Calu3 (cell line): ENCODE measurements at regions not wholly inside any gene's neighbourhood (a gene's known extent, or its start where the extent isn't known, plus 50 kb on each side); places are given as distances from the start of the nearest gene placed in this dataset.
A peak's percentile ranks its signal among the peaks of the same experiment; 100 is the strongest.

Source experiments
- BruUV-seq: library from RNA; stranded (reverse); fragments of 400-500 nt; replicated peaks from 2 replicates; lab custom pipeline; 2021; lab: Mats Ljungman, UMichigan
- CTCF ChIA-PET: fragments of 300-600 bp; sonication (Branson Sonifier 250); formaldehyde crosslinking; loops from one replicate; lab custom pipeline; 2022; ENCODE audit warnings: antibody characterized with exemption; lab: Charles Lee
- DNase-seq: peaks from one replicate; pipeline ENCODE4 v3.0.0; 2022
- H3K27ac Mint-ChIP-seq: one replicate; pipeline ENCODE4 v1.8.0; 2022; ENCODE audit warnings: mixed read lengths; ENCODE audit not compliant: unreplicated experiment
- H3K27me3 Mint-ChIP-seq: one replicate; pipeline ENCODE4 v1.8.0; 2022; ENCODE audit warnings: mixed read lengths; ENCODE audit not compliant: unreplicated experiment
- H3K36me3 Mint-ChIP-seq: one replicate; pipeline ENCODE4 v1.8.0; 2022; ENCODE audit warnings: mild to moderate bottlenecking, moderate library complexity, mixed read lengths; ENCODE audit not compliant: insufficient read depth, unreplicated experiment
- H3K4me1 Mint-ChIP-seq: one replicate; pipeline ENCODE4 v1.8.0; 2022; ENCODE audit warnings: mild to moderate bottlenecking, low read depth, mixed read lengths; ENCODE audit not compliant: unreplicated experiment
- H3K4me3 Mint-ChIP-seq: one replicate; pipeline ENCODE4 v1.8.0; 2022; ENCODE audit warnings: mild to moderate bottlenecking, low read depth, moderate library complexity, mixed read lengths; ENCODE audit not compliant: unreplicated experiment
- H3K9me3 Mint-ChIP-seq: one replicate; pipeline ENCODE4 v1.8.0; 2022; ENCODE audit warnings: low read depth, mixed read lengths; ENCODE audit not compliant: unreplicated experiment
- intact Hi-C: fragments of 100-400 bp; cut with micrococcal nuclease; formaldehyde crosslinking; loops from one replicate; pipeline ENCODE4 v1.10.0; 2022; ENCODE audit not compliant: unreplicated experiment
- TF ChIP-seq, protein P1 (sequence below): fragments of 200-600 bp; IDR thresholded peaks from one replicate; pipeline ENCODE4 v1.8.0; 2022; ENCODE audit warnings: antibody characterized with exemption; ENCODE audit not compliant: unreplicated experiment

GRCh38 chr2:8543383-8544170 lies 138.3 kb upstream of the ID2 start:
- Mint-ChIP-seq H3K27ac (no peak overlapping the region), H3K27me3 (no peaks in the 10 kb centered on the region), H3K36me3 (peaks cover 8% of the 10 kb centered on the region), H3K4me3 (no peak overlapping the region), H3K9me3 (no peaks in the 10 kb centered on the region), H3K4me1 (peaks cover 27% of the 10 kb centered on the region)
- intact Hi-C loops, result loop anchor here (5.0 kb wide), 1 partner anchor 139 kb away; the partner anchor contains the start of gene ID2
- DNase-seq, result no peak
- CTCF ChIA-PET, result no interaction called here
- BruUV-seq, result no TSS peak
- TF ChIP-seq, protein P1, sequence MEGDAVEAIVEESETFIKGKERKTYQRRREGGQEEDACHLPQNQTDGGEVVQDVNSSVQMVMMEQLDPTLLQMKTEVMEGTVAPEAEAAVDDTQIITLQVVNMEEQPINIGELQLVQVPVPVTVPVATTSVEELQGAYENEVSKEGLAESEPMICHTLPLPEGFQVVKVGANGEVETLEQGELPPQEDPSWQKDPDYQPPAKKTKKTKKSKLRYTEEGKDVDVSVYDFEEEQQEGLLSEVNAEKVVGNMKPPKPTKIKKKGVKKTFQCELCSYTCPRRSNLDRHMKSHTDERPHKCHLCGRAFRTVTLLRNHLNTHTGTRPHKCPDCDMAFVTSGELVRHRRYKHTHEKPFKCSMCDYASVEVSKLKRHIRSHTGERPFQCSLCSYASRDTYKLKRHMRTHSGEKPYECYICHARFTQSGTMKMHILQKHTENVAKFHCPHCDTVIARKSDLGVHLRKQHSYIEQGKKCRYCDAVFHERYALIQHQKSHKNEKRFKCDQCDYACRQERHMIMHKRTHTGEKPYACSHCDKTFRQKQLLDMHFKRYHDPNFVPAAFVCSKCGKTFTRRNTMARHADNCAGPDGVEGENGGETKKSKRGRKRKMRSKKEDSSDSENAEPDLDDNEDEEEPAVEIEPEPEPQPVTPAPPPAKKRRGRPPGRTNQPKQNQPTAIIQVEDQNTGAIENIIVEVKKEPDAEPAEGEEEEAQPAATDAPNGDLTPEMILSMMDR, result no peak

- CTCF ChIA-PET, result interaction anchor here (0.7 to 1.2 kb wide), 3 partner anchors 19 to 113 kb away, joined by 3 read pairs; no protein-coding TSS in a partner anchor
- H3K9me3 Mint-ChIP-seq, result no peaks in the 10 kb centered on the region
- DNase-seq, result no peak
- H3K36me3 Mint-ChIP-seq, result peaks cover 8% of the 10 kb centered on the region
- intact Hi-C loops, result loop anchor here (5.0 kb wide), 1 partner anchor 138 kb away; the partner anchor contains the start of gene ID2
- TF ChIP-seq, protein P1, result no peak
- no peak overlapping the region for H3K27ac Mint-ChIP-seq
- no peaks in the 10 kb centered on the region for H3K27me3 Mint-ChIP-seq
- no TSS peak for BruUV-seq
- peaks cover 26% of the 10 kb centered on the region for H3K4me1 Mint-ChIP-seq
- H3K4me3 Mint-ChIP-seq, result no peak overlapping the region
Observed at GRCh38 chr2:8544171-8544785, 137.6 kb upstream of the ID2 start.

DNA sequence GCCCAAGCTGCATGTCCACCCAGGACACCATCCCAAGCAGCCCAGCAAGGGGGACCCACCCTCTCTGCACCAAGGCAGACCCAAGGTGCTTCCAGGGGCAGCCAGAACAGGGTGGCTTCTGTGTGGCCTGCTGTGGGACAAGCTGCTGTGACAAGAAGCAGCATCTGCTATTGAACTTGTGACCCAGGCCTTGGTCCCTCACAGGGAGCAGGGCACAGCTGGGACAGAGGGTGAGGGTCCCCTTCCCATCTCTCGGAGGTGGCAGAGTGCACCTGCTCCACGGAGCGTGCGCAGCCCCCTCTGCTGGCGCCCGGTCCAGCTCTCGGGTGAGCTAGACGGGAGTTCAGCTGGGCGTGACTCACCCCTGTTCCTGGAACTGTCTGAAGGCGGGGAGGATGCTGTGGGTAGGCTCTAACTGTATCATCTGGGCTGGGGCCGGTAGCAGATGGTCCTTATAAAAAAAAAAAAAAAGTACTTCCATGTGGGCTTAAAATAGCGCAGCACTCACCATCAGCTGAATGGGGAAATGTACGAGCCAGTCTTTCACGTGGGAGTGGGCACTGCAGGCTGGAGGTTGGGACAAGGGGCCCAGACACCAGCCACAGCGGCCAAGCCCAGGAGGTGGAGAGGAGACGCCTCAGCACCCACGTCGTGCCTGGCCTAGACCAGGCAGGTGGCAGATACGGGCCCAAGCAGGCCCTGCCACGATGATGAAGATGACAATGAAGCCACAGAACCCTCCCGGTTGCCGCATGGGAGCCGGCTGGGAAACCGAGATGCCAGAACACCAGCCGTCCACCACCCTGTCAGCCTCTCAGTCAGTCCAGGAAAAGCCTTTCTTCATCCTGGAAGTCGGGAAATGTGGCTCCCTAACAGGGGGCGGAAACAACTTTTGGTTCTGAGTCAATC lies 136.8 kb upstream of the ID2 start:
- Mint-ChIP-seq H3K27me3 (no peaks in the 10 kb centered on the region), H3K27ac (no peak overlapping the region), H3K9me3 (no peaks in the 10 kb centered on the region), H3K36me3 (peaks cover 3% of the 10 kb centered on the region), H3K4me1 (peaks cover 18% of the 10 kb centered on the region), H3K4me3 (no peak overlapping the region)
- BruUV-seq, result no TSS peak
- TF ChIP-seq, protein P1, result no peak
- CTCF ChIA-PET, result interaction anchor here (0.6 to 1.2 kb wide), 6 partner anchors 14 to 1151 kb away, joined by 3 to 4 read pairs (median 3); no protein-coding TSS in a partner anchor
- DNase-seq, result peak; percentile 60
- intact Hi-C loops, result loop anchor here (5.0 kb wide), 1 partner anchor 137 kb away; the partner anchor contains the start of gene ID2
